GM04504 (cell line): ENCODE measurements at regions not wholly inside any gene's neighbourhood (a gene's known extent, or its start where the extent isn't known, plus 50 kb on each side); places are given as distances from the start of the nearest gene placed in this dataset.

Experiments used
- DNase-seq: peaks from one replicate; pipeline ENCODE4 v3.0.0-alpha.2; 2012; ENCODE audit warnings: low read depth

DNA sequence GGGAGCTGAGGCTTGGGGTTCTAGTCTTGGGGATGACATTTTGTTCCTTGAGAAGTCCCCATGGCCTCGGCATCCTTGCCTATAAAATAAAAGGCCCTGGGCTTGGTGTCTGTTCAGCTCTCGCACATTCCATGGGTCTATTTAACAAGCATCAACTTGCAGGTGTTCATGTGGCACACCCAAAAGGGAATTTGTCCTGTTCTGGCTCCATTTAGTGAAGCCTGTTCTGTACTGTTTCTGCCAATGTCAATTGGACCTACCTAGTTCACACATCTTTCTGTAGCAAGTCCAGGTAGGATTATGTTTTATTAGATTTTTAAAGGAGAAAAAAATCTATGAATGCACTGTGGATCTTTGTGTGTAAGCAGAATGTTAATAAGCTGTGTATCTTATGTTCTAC is 262.0 kb downstream of the HIVEP2 start:
- DNase-seq: no peak

DNA sequence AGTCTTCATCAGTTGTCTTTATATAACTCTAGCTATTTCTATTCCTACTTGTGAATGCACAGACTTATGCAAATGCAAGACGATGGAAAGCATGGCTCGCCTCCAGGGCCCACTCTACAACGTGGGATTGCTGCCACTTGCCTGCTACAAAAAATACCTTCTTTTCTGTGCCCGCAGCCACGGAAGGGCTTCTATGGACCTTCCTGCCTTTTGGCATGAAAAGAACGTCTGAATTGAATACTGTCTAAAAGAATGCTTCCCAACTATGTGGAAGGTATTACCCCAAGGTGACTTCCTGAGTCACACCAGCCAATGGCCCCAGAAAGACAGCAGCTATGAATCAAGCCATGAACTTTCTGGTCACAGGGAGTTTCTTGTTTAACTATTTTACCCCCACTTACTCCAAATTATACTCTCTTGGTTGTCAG is 261.2 kb downstream of the HIVEP2 start:
- DNase-seq: no peak

DNA sequence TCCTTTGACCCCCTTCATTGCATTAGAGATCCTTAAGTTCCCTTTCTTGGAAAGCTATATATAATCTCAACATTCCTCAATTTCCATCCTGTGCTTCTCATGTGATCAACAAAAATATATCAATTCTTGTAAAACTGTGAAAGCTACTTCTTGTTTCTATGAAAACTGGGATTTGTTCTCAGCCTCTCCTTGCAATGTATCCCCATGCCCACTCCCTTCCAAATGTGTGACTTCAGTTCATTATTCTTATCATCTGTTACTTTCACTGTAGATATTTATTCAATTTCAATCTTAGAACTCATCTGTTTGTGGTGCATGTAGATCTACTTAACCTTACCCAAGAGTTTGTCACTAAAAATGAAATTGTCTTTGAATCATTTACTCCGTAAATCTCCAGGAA is 260.6 kb downstream of the HIVEP2 start:
- DNase-seq: no peak

DNA sequence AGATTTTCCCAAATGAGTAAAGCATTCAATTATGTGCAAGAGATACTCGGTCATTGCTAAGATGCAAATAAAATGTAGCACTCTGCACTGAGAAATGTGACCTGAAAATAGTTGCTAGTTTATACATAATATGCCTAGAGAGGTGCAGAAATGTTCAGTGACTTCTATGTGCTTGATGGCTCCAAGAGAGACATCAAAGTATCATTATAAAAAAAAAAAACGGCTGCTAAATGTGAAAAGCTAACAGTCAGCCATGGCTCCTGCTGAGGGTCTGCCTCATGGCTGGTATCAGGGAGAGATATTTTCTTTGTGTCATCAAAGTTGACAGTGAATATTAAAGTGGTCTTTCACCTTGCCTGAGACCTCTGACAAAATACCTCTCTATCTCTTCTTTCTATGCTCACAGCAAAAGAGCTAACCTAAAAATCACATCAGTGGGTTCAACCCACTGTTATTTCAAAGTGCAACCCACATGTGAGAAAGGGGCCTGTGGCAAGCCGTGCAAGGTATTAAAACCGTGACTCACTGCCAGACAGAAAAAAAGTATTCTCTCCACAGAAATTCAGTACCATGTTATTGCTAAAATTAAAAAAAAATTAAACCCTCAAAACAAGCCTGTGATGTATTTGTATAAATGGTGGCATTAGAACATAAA is 259.0 kb downstream of the HIVEP2 start:
- DNase-seq: no peak

DNA sequence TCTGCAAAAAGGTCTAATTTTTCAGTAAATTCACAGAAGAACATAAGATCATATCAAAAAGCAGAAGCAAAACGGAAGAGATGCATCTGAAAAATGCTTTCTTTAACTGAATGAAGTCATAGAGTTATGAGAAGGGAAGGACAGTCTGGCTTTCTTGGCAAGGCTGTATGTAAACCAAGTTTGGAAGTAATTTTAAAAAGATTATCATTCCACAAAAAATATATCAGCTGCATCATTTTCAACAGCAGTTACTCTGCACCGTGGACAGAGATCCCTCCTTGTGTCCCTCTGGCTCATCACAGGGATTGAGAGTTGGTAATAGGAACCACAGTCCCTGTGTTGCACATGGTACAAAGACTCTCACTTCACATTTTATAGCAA is 258.5 kb downstream of the HIVEP2 start:
- peak; percentile 20 for DNase-seq

DNA sequence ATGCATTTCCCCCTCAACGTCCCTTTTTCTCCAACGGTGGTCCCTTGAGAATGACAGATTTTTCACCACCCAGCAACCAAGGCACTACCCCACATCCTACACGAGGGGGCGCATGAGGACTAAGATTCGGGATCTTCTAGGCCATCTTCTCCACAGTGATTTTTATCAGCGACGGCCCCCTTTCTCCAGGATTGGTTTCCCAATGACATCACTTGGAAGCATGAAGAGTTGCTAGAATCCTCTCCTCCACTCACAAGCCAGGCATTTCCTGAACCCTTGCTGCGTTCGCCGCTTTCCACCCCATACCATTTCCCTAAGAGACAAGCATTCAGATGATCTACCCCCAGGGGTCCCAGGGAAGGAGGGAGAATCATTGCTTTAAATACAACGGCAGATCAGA is 252.0 kb downstream of the HIVEP2 start:
- DNase-seq: peak; percentile 67

DNA sequence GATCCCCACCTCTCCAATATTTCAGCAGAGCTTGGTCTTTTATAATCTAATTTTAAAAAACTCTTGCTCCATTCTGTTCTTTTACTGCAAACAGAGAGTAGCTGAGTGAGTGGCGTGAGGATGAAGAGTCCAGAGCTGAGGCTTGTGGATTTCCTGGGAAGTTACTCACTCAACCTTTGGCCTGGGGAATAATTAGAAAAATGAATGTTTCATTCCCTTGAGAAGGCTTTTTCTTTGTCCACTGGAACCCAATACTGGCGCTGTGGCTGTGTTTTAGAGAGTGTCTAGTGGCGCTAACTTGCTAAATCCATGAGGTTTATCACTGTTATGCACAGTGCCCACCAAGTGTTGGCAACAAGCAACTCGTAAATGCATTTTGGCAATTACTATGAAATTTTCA is 251.5 kb downstream of the HIVEP2 start:
- no peak for DNase-seq

DNA sequence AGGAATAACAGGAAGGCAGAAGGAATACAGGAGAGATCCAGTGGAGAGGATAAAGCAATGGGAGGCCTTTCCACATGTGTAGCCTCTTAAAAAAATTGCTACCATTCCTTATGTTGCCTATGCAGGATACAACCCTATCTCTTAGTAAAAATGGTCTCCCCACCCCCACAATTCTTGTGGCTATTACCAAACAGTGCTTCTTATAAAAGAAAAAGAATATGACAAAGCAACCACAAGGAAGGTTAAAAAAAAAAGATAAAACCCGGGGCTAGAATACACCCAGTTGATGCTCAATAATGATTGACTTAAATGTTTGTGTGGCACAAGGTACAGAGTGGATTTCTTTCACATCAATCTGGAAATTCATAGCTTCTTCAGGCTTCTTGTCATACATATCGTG is 250.9 kb downstream of the HIVEP2 start:
- DNase-seq: no peak

DNA sequence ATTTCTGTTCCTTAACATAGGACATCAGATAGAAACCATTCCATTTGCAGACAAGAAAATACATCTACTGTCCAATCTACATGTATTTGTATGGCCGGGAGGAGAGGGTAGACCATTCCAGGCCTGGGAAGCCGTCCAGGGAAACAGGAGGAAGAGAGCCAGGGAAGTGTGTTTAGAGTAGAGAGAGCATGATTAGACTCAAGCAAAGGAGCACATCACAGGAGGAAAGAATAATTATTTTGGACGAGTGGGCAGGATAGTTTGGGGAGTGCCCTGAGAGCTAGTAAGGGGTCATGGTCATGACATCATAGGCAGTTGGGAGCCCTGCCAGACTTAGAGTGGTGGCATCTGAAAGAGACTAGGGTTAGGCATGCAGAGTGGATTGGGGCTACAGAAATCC is 250.0 kb downstream of the HIVEP2 start:
- no peak for DNase-seq

DNA sequence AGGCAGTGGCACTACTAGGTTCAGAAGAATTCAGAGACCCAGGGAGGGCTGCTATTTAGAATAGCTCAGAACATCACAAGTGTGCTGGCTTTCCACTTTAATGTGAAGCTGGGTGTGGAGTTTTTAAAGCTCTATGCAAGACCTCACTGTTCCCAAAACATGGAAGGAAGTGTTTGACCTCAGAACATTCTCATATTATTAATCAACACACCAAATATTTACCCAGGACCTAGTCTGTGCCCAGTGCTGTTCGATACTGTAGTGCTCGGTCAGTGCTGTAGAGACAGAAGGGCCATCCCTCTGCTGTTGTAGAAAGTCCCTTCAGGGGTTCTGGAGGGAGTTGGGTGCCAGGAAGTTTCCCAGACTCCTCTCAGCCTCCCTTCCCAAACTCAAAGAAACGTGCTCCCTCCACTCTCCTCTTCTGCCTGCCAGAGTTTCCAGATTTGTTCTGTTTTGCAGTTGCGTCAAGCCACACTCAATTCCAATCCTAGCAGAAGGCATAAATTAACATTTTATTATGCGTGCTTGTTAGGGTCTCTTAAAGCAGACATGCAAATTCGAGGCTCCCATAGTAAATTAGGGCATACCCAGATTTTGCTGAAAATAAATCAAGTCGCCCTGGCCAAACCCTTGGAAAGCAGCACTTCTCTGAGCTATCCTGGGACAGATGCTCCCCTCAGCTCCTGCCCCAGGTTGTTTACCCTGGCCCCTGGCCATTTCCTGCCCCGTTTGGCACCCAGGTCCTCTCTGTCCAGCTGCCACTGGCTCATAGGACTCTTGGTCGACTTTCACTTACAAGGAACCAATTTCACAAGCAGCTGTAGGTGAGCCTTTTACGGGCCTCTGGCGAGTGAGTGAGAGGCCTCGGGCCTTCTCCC is 248.6 kb downstream of the HIVEP2 start:
- DNase-seq: no peak

DNA sequence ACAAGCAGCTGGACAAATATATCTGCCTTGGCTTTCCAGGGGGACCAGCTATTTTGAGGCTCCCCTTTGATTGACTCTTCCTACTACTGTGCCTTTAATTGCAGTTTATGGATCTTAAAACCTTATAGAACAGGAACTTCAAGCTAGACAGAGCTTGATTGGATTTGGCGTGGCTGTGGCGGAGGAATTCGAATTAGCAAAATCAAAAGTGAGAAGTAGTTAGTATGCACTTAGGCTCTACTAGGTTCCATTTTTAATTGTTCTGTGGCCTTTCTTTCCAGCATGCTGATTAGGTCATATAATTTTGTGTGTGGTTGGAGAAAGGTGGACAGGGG is 248.0 kb downstream of the HIVEP2 start:
- DNase-seq: no peak

DNA sequence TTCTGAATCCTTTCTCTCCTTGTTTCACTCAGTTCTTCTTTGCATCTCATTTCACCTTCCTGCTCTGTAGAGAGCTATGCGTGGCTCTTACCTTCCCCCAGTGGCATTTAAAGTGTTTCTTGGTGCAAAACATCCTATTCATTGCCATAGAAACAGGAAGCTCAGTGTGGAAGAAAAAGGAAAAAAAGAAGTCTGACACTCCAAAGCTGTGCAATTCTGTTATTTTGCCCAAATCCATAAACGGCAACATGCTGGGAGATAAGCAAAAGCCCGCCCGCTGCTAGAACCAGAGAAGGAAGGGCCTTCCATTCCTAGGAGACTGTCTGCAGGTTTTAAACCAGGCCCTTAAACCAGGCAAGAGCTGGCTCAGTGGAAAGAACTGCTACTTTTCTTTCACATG is 247.1 kb downstream of the HIVEP2 start:
- no peak for DNase-seq

DNA sequence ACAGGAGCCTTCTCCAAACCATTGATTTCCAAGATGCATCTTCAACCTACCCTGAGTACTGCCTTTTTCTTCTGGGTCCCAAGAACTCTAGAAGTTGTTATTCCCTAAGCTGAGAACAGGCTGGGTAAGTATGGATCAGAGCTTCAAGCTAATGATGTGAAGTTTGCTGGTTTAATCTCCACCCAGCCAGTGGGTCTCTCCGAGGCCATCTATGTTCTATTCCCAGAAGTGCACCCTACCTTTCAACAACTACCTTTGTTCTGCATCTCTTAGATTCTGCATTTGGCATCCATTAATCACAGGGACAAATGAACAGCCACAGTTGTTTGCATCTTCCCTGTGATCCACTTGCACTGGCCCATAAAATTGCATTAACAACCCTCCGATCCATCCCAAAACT is 246.2 kb downstream of the HIVEP2 start:
- DNase-seq: no peak

DNA sequence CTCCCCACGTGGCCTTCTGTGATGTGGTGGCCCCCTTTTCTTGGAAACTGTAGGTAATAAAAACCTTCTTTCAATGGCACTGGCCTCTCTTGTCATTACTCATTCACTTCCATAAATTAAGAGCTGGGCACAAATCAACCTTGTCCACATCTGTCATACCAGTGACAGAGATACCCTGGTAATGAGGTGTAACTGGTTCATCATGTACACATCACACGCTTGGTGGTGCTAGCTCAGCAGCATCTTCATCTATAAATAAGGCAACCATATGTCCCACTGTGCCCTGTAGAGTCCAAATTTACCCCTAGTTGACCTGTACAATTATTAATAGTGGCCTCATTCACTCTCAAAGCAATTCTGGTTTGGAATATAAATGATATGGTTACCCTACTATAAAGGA is 245.6 kb downstream of the HIVEP2 start:
- no peak for DNase-seq

DNA sequence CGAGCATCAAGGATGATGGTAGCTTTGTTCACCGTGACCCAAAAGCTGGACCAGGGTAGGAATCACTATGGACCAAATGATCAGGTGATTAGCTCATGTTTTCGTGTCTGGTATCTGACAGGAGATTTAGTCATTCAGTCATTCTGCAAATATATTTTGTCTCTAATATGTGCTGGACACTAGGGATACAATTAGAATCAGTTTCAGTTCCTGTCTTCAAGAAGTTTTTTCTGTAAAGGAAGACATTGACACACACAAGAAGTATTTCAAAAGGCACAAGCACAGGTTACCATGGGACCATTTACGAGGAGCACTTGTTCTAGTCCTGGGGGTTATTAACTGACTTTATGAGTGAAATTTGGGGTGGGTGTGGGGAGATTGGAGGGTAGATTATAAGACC is 244.9 kb downstream of the HIVEP2 start:
- no peak for DNase-seq

DNA sequence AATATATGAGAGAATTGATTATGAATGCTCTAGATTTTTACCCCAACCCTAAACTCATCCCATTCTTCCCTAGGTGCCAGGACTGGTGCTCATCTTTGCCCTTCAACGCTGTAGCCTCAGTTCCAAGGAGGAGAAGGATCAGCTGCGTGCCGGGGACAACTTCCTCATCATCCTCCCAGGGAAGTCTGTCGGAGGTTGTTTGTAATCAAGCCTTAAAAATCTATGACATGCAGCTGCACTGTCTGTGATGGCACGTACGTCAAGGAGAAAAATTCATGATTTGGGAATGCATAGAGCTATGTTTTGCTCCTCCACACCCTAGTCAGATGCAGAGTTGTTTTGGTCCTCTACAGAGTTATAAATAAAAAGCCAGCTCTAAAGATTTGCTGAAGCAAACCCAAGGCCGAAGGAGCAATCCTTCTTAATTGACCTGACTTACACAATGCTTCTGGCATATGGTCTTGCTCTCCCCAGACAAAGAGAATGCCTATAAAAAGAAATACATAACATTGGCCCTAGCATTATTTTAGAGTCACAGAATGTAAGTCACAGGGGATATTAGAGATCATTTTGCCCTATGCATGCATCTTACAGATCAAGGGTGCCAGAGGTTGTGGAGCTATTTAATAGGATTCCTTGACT is 244.2 kb downstream of the HIVEP2 start:
- DNase-seq: no peak
